Breast epithelium (tissue), 3 donors: ENCODE measurements at regions not wholly inside any gene's neighbourhood (a gene's known extent, or its start where the extent isn't known, plus 50 kb on each side); places are given as distances from the start of the nearest gene placed in this dataset.

Experiments
- CTCF ChIP-seq, 3 donors: fragments of 450-650 bp; IDR thresholded peaks; one replicate each; pipeline ENCODE4 v1.5.1; 2016 to 2017; ENCODE audit warnings: antibody characterized with exemption in 3 of 3, mild to moderate bottlenecking in 3 of 3, moderate library complexity in 3 of 3
- POLR2AphosphoS5 ChIP-seq, 3 donors: sonication (generic); formaldehyde crosslinking; IDR thresholded peaks; one replicate each; pipeline ENCODE4 v1.6.1; 2017; ENCODE audit warnings: antibody characterized with exemption in 3 of 3

DNA sequence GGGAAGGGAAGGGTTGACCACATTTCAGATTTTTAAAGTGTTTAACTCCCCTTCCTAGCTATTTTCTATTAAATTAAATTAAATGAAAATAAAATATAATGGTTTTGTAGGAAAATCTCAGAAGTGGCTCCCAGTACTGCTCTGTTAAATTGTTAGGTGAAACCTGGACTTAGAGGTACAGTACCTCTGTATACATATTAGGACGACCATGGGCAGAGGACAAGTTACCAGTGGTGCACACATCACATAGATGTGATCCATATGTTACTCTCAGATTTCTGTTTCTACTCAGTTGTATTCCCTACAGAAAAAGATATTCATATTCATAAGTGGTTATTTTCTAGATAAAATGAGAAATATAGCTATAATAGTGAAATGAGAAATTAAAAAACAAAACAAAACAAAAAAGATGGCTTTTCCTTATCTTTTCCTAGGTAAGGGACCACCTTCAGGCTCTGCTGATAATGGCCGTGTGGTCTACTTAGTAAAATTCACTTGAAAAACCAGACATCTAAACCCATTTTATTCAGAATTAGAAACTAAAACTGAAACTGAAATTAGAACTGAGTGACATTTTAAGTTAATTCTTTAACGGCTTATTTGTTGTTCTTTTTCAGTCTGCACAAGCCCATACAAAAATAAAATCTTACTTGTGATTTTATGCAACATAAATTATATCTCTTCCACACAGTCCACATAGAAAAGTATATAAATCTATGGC, 832.5 kb upstream of the CHAC2 start:
- TF ChIP-seq POLR2AphosphoS5 (IDR thresholded peaks at IDR 0.05) (no peak), CTCF (IDR thresholded peaks at IDR 0.05) (no peak)
